ENCODE measurements at regions not wholly inside any gene's neighbourhood (a gene's known extent, or its start where the extent isn't known, plus 50 kb on each side); places are given as distances from the start of the nearest gene placed in this dataset.

DNA sequence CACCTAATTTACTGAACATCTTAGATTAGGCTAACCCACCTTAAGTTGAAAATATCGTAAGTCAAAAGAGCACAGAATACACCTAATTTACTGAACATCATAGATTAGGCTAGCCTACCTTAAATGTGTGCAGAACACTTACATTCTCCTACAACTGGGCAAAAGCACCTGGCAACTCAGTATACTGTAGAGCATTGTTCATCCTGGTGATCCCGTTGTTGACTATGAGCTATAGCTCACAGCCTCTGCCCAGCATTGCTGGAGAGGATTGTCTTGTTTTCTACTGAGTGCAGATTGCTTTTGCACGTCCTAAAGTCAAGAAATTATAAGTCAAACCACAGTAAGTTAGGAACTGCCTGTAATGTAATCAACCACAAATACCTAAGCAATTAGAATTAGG, 531.8 kb upstream of the CDH6 start:
- TF ChIP-seq, protein P1, sequence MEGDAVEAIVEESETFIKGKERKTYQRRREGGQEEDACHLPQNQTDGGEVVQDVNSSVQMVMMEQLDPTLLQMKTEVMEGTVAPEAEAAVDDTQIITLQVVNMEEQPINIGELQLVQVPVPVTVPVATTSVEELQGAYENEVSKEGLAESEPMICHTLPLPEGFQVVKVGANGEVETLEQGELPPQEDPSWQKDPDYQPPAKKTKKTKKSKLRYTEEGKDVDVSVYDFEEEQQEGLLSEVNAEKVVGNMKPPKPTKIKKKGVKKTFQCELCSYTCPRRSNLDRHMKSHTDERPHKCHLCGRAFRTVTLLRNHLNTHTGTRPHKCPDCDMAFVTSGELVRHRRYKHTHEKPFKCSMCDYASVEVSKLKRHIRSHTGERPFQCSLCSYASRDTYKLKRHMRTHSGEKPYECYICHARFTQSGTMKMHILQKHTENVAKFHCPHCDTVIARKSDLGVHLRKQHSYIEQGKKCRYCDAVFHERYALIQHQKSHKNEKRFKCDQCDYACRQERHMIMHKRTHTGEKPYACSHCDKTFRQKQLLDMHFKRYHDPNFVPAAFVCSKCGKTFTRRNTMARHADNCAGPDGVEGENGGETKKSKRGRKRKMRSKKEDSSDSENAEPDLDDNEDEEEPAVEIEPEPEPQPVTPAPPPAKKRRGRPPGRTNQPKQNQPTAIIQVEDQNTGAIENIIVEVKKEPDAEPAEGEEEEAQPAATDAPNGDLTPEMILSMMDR (IDR thresholded peaks at IDR 0.05), result no peak
- no peaks in the 10 kb centered on the region for H3K4me1 ChIP-seq
- no peaks in the 10 kb centered on the region for H3K9me3 ChIP-seq
- DNase-seq, result no peak
- H3K27me3 ChIP-seq (ENCODE audit: low read depth), result no peaks in the 10 kb centered on the region
- H3K36me3 ChIP-seq, result no peaks in the 10 kb centered on the region
- ATAC-seq, result no peak
- intact Hi-C loops (cut with DNase I), result no loop called here
- no peak overlapping the region for H3K27ac ChIP-seq
- no peak overlapping the region for H3K4me3 ChIP-seq

DNA sequence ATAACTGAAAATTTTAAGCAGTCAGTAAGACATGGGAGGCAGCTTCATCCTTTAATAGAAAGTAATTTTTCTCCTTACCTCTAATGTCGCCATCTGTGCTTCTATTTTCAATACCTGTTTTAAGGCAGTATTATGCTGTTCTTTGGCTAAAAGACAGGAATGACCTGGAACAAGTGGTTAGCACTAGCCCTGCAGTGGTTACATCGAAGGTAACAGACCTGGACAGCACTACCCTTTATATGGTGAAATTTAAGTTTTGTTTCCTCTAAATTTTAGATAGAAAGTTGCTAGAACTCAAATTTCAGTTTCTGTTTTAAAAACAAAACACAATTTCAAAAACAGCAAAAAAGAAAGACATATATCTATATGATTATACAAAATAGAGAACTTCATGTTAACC, 534.1 kb upstream of the CDH6 start:
- TF ChIP-seq, protein P1 (IDR thresholded peaks at IDR 0.05), result no peak
- DNase-seq (no peak), ATAC-seq (no peak)
- H3K4me1 ChIP-seq, result no peaks in the 10 kb centered on the region
- no peaks in the 10 kb centered on the region for H3K27me3 ChIP-seq (ENCODE audit: low read depth)
- intact Hi-C loops (cut with DNase I), result no loop called here
- H3K27ac ChIP-seq, result no peak overlapping the region
- H3K36me3 ChIP-seq, result no peaks in the 10 kb centered on the region
- no peak overlapping the region for H3K4me3 ChIP-seq
- no peaks in the 10 kb centered on the region for H3K9me3 ChIP-seq

DNA sequence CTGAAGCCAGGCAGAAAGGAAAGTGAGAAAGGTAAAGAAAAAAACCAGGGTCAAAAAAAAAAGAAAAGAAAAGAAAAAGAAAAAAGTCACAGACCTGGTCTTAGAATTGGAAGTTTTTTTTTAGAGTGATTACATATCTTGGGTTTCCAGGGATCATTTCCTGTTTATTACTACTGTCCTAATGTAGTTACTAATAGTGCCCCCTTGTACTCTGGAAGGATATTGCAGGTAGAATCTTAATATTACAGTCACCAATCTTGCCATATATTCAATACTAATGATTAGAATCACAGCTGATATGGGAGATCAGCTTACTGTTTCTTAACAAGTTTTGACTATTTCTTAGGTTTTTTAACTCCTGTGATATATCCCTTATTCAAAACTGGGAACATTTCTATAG, 543.2 kb upstream of the CDH6 start:
- Histone ChIP-seq H3K36me3 (no peaks in the 10 kb centered on the region), H3K4me3 (no peak overlapping the region), H3K27ac (no peak overlapping the region), H3K4me1 (no peaks in the 10 kb centered on the region), H3K27me3 (ENCODE audit: low read depth) (no peaks in the 10 kb centered on the region), H3K9me3 (no peaks in the 10 kb centered on the region)
- DNase-seq, result no peak
- intact Hi-C loops (cut with DNase I), result no loop called here
- no peak for ATAC-seq
- TF ChIP-seq, protein P1 (IDR thresholded peaks at IDR 0.05), result no peak

DNA sequence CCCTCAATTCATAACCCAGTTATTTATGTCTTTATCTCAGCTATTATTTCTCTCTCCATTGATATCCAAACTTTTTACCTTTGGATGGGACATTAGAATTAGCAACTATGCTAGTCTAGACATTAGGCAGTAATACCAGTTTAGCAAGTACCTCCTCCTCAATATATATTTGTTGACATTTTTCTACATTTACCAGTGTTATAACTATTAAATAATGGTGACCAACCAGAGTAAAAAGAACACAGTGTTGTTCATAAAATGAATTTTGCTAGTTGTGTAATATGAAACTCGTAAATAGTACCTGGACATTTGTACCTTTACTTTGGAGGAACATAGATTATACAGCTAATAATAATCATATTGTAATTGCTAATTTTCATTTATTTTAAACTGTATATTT, 554.6 kb upstream of the CDH6 start:
- Histone ChIP-seq H3K9me3 (peaks cover 3% of the 10 kb centered on the region), H3K4me1 (no peaks in the 10 kb centered on the region), H3K36me3 (no peaks in the 10 kb centered on the region), H3K4me3 (no peak overlapping the region), H3K27ac (no peak overlapping the region), H3K27me3 (ENCODE audit: low read depth) (no peaks in the 10 kb centered on the region)
- DNase-seq (no peak), ATAC-seq (no peak)
- TF ChIP-seq, protein P1 (IDR thresholded peaks at IDR 0.05), result no peak
- intact Hi-C loops (cut with DNase I), result no loop called here

DNA sequence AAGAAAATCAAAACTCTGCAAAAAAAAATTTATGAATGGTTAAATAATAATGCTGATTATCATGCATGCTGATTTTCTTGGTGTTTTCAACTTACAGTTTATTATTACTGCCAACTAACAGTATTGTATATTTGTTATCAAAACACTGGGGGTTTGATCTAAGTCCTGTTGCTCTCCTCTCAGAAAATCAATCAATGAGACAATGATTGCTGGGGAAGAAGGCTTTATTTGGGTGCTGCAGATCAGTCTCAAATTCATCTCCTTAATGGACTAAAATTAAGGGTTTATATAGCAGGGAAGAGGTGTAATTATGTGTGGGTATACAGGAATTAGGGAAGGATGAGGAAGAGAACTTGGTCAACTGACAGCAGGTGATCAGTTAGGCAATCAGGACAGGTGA, 565.5 kb upstream of the CDH6 start:
- TF ChIP-seq, protein P1 (IDR thresholded peaks at IDR 0.05), result no peak
- intact Hi-C loops (cut with DNase I), result no loop called here
- Histone ChIP-seq H3K36me3 (no peaks in the 10 kb centered on the region), H3K27me3 (ENCODE audit: low read depth) (no peaks in the 10 kb centered on the region), H3K4me1 (no peaks in the 10 kb centered on the region), H3K27ac (no peak overlapping the region), H3K9me3 (no peaks in the 10 kb centered on the region), H3K4me3 (no peak overlapping the region)
- ATAC-seq, result no peak
- DNase-seq, result no peak

DNA sequence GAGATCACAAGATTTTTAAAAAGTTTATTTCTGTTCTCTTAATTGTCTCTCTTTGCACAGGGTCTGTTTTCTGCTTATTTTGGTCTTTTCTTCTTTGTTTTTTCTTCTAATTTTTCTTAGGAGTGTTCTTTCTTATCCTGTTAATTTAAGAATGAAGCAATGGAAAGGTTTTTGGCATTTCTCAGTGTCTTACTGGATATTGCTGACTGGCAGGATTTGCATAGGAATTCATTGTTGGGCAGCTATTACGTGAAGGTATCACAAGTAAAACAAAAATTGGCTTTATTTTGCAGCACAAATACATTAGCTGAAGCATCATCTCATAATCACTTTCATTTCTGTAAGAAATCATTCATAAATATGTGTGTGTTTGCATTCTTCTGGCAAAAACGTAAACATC, 566.9 kb upstream of the CDH6 start:
- no peaks in the 10 kb centered on the region for H3K4me1 ChIP-seq
- no peaks in the 10 kb centered on the region for H3K36me3 ChIP-seq
- no peaks in the 10 kb centered on the region for H3K27me3 ChIP-seq (ENCODE audit: low read depth)
- no peaks in the 10 kb centered on the region for H3K9me3 ChIP-seq
- DNase-seq (no peak), ATAC-seq (no peak)
- intact Hi-C loops (cut with DNase I), result no loop called here
- TF ChIP-seq, protein P1 (IDR thresholded peaks at IDR 0.05), result no peak
- no peak overlapping the region for H3K27ac ChIP-seq
- H3K4me3 ChIP-seq, result no peak overlapping the region
